Right ventricle myocardium inferior (tissue), 1 donor: ENCODE measurements at regions not wholly inside any gene's neighbourhood (a gene's known extent, or its start where the extent isn't known, plus 50 kb on each side); places are given as distances from the start of the nearest gene placed in this dataset.

ENCODE experiments used
- ATAC-seq: fragments of 200-7000 bp; cut with Tn5 transposase; one replicate; pipeline ENCODE4 v1.9.1; 2020; ENCODE audit warnings: mild to moderate bottlenecking, moderate library complexity
- DNase-seq: peaks from one replicate; pipeline ENCODE4 v3.0.0; 2021; ENCODE audit errors: missing footprints
- intact Hi-C: fragments of 100-400 bp; cut with DNase I; formaldehyde crosslinking; loops from one replicate; pipeline ENCODE4 v1.11.0; 2022
- donor health status: DM: no; HTN: yes; CAD: no; lungs with severe emphysema.

DNA sequence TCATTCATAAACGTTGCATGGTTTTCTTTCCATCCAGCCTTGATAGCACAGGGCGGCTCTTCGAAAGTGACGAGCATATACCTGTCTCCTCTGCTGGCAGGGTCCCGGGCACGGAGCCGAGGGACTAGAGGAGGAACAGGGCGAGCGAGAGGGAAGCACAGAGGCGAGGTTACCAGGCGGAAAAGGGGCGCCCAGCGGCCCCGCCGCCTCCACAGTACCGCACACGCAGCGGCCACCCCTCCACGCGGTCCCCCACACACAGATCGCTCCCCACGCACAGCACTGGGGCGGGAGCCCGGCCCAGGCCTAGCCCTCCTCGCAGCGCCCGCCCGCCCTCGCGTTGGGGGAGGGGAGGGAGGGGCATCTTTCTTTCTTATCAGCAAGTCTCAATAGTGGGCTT lies 296.6 kb upstream of the DAB2 start:
- DNase-seq (no peak), ATAC-seq (no peak)
- intact Hi-C loops = no loop called here

DNA sequence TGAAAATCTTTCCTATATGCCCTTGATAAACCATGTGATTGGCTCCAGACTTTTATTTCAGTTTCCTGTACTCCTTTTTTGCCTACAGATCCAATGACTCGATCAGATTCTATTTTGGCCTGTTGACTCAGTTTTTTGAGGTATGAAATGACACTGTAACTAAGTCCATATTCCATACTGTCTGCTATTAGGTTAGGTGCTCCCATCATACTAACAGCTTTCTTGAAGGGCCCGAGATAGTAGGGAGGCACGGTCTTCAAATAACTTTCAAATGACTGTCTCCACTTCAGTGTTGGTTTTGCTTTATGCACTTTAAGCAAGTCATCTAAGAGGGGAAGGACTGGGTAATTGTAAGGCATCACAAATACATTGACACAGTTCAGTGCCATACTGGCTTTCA lies 295.4 kb upstream of the DAB2 start:
- DNase-seq (no peak), ATAC-seq (no peak)

DNA sequence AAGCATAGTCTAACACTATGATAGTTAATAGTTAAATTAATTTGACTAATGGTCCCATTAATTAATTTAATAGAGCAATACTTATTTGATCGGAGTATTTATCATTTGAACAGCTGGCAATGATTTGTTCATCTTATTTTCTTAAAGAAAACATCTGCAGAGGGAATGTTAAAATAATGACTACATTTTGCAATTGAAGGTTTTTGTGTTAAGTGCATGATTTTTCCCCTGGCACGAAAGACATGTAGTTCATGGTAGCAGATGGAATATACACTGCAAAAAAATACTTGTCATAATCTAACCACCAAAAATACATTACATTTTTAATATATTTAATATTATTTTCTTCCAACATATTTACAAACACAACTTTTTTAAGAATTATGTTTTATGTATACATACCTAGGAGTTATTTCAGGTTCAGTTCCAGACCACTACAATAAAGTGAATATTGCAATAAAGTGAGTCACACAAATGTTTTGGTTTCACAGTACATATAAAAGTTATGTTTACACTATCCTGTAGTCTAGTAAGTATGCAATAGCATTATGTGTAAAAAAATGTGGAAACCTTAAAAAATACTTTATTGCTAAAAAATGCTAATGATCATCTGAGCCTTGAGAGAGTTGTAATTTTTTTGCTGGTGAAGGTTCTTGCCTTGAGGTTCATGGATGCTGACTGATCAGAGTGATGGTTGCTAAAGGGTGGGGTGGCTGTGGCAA lies 292.6 kb upstream of the DAB2 start:
- intact Hi-C loops = loop anchor here (10.0 kb wide), 1 partner anchor 1017 kb away; no protein-coding TSS in a partner anchor
- ATAC-seq = no peak

More for the DNA sequence above, 295.4 kb upstream of the DAB2 start:
- intact Hi-C loops = no loop called here

DNA sequence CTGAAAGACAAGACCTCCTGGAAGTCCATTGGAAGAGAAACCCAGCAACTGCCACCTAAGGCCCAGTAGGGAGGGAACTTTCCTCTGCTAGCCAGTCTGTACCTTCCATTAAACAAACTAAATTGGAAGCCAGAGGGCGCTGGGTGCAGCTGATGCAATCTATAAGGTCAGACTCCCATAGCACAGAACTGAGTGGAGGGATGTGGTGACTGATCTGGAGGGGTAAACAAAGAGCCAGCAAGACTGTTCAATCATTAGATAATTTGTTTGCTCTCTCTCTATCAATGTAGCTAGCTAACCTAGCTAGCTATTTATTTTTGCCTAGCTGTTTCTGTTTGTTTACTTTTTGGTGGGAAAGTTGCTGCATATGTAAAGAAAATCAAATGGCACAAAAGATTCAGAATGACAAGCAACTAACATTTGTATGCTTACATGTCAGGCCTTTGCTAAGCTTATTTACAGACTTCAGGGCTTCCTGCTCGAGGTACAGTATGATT lies 291.8 kb upstream of the DAB2 start:
- DNase-seq (no peak), ATAC-seq (no peak)
- intact Hi-C loops = loop anchor here (10.0 kb wide), 1 partner anchor 1018 kb away; no protein-coding TSS in a partner anchor

More for the DNA sequence above, 292.6 kb upstream of the DAB2 start:
- DNase-seq = no peak

DNA sequence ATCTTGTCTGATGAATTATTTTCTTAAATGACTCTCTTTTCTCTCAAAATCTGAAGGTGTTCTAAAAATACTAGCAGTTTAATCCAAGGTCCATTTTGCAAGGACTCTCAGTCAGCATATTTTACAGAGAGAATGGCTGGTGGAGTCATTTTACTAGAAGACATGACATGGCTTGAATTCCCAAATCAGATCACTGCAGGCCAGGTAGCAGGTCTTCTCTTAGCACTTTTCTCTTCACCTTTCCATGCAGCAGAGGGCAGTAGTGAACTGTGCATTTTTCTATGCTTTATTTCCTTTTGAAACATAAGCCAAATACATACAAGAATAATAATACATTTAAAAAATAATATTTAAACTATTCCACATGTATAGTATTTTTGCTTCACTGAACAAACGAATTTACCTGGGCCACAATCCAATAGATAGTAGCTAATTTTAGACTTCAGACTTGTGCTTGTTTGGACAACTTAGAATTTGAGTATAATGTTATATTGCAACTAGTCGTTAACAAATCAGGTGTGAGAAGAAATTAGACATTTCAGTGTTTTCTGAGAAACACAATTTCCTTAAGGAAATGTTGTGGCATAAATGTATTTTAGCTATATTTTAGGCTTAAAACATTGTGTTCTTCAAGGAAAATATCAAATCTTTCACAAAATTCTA lies 289.4 kb upstream of the DAB2 start:
- DNase-seq (no peak), ATAC-seq (peak; percentile 52)
- intact Hi-C loops = loop anchor here (5.0 to 10.0 kb wide), 2 partner anchors 973 to 1021 kb away; no protein-coding TSS in a partner anchor

DNA sequence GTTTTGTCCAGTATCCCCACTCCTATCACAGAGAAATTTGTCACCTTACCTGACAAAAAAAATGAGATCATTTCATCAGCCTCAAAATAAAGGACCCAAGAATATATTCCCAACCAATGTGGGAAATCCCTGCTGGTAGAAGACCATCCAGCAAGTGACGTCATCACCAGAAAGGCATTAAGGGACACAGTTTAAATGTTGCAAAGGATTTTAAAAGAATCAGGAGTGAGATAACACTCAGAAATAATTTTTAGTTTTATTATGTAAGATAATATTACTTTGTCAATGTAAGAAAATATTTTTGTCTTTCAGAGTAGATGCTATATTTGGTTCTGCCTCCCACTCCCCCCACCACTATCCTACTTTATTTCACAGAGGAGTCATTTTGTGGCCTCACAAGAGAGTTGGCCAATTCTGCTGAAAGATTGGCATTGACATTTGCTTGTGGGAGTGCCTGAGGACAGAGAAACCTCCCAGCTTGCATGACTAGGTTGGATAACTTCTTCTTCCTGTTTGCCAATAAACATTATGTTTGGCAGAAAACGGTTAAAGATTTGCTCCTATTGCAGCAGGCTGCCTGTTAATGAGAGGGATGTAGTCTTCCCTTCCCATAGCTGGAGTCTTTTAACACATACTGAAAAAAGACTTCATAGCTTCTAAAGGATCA lies 288.6 kb upstream of the DAB2 start:
- intact Hi-C loops = loop anchor here (5.0 to 10.0 kb wide), 2 partner anchors 974 to 1021 kb away; no protein-coding TSS in a partner anchor
- no peak for DNase-seq
- peak; percentile 76 for ATAC-seq

DNA sequence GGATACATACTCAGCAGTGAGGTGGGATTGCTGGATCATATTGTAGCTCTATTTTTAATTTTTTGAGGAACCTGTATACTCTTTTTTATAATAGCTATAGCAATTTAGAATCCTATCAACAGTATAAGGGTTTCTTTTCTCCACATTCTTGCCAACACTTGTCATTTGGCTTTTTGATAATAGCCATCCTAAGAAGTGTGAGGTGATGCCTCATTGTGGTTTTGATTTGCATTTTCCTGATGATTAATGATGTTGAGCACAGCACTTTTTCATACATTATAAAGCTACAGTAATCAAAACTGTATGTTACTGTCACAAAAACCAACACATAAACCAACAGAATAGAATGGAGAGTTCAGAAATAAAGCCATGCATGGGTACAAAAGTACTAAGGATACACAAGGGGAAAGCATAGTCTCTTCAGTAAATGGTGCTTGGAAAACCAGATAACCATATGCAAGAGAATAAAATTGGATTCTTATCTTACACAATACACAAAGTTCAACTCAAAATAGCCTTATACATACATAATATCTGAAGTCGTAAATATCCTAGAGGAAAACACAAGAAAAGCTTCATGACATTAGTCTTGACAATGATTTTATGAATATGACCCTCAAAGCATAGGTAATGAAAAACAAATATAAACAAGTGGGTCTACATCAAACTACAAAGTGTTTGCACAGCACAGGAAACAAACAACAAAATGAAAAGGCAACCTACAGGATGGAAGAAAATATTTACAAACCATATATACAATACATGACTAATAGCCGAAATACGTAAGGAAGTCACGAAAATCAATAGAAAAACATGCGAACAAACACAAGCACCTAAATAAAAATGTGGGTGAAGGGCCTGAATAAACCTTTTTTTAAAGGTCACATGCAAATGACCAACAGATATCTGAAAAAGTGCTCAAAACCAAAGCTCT lies 287.8 kb upstream of the DAB2 start:
- ATAC-seq (no peak), DNase-seq (no peak)
- intact Hi-C loops = loop anchor here (5.0 to 10.0 kb wide), 2 partner anchors 975 to 1022 kb away; no protein-coding TSS in a partner anchor

DNA sequence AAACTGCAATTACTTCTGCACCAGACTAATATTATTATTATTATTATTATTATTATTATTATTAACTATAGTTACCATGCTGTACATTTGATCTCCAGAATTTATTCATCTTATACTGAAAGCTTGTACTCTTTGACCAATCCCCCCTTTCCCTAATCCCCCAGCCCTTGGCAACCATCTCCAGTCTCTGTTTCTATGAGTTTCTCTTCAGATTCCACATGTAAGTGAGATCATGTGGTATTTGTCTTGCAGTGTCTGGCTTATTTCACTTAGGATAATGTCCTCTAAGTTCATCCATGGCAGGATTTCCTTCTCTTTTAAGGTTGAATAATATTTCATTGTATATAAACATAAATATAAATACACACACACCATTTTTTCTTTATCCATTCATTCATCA lies 287.0 kb upstream of the DAB2 start:
- intact Hi-C loops = loop anchor here (5.0 to 10.0 kb wide), 2 partner anchors 975 to 1023 kb away; no protein-coding TSS in a partner anchor
- DNase-seq (no peak), ATAC-seq (no peak)

DNA sequence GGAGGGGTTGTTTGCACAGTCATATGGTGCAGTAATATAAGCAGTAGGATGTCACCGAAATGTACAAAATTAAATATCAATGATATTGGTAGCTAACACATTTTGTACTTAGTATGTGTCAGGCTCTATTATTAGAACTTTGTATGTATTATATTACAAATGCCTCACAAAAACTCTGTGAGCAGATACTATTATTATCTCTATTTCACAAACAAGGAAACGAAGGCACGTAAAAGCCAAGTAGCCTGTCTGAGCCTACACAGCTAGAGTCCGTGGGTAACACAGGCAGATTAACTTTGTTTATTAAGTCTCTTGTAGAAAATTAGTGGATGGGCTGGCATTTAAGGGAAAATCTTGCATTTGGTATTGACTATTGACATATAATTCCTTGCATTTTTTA lies 284.3 kb upstream of the DAB2 start:
- intact Hi-C loops = no loop called here
- DNase-seq (no peak), ATAC-seq (no peak)

DNA sequence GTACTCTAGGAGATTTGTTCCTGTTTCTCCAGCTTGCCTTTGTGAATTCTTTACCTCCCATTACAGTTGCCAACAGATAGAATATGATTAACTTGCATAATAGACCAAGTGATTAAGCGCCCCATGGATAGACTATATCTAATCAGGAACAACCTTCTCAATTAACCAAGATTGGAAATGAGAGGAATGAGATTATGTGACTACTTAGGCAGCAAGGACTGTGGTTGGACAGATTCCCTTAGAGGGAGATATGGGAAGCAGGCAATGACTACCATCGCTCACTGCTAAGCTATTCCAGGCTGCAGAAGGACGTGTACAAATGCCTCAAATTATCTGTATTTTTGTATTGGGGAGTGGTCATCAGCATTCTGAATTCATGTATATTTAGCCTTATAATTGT lies 278.1 kb upstream of the DAB2 start:
- no peak for DNase-seq
- ATAC-seq = no peak
- intact Hi-C loops = no loop called here

DNA sequence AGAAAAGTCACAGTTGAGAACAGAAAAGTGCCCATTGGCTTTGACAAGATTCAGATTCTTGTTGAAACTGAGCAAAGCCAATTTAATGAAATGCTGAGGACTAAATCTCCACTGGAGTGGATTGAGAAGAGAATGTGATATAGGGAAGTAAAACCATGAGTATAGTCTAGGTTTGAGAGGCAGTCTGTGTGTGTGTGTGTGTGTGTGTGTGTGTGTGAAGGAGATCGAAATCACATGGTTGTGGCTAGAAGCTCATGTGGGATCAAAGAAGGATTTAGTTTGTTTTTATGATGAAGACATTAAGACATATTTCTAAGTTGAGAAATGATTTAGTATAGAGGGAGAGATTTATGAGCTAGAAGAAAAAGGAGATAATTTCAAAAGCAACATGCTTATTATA lies 275.7 kb upstream of the DAB2 start:
- intact Hi-C loops = no loop called here
- ATAC-seq (no peak), DNase-seq (no peak)

DNA sequence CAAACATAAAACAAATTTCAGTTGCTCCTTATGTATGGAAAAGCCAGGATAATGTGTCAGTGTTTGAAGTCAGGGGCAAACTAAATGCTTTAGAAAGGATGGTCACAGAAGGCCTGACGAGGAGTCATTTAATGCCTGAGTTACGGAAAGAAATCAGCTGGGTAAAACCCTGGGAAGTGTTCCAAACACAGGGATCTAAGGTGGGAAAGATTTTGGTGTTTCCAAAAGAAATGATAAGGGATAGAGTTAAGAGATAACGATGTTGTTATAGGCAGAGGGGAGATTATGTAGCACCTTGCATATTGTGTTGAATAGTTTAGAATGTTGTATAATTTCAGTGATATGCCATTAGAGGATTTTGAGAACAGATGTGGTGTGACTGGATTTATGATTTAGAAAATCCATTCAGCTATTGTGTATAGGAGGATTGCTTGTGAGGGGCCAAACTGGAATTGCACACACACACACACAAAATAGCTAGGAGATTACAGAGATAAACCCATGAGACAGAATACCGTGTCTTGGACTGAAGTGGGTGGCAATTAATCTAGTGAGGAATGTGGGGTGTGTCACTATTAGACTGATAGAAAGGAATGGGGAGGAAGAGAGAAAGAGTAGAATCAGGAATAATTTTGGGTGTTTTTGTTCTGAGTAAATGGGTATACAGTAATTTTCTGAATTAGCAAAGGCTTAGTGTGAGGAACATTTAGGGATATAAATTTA lies 274.2 kb upstream of the DAB2 start:
- ATAC-seq = no peak
- DNase-seq = no peak
- intact Hi-C loops = no loop called here

DNA sequence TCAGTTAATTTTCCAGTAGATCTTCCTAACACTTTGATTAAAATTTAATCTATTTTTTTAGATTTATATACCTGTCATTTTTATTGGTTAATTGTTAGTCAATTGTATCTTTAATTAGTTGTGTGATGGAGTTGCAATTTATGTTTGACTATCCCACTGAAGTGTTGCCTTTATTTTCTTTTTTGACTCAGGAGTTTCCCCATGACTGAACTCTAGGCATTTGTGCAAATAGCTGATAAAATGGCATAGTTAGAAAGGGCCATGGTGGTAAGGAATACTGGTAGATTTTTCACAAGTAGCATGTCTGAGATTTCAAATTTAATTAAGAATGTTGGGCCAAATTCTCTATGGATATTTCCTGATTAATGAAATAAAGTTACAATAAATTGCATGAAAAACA lies 273.1 kb upstream of the DAB2 start:
- ATAC-seq (no peak), DNase-seq (no peak)
- intact Hi-C loops = no loop called here

DNA sequence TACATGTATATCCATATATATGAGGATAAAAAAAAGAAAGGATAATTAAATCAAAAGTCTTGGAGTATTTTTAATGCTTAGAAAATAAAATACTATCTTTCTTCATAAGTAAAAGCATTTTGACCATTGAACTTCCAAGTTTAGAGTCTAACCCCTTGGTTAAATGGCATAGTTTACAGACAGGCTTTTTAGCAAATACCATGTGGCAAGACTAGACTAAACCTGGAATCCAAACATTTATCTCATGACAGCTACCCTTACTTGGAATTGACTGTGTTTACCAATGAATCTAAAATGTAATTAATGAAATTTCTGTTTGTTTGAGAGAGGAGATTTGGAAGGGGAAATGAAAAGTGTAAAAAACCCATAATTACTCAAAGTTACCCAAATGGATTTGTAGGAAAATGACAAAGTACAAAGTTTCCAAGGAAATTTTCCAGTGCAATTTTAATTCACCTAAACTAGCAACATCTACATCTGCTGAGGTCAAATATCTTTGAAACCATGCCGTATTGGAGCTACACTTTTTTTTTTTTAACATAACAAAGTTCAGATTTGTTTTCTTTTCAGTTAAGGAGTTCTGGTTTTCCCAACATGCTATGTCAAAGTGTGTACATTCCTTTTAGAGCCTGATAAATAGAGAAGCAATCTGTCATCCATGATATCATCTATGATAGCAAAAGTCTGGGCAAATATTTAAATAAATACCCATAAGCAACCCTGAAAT lies 272.1 kb upstream of the DAB2 start:
- no peak for DNase-seq
- no peak for ATAC-seq
- intact Hi-C loops = no loop called here

DNA sequence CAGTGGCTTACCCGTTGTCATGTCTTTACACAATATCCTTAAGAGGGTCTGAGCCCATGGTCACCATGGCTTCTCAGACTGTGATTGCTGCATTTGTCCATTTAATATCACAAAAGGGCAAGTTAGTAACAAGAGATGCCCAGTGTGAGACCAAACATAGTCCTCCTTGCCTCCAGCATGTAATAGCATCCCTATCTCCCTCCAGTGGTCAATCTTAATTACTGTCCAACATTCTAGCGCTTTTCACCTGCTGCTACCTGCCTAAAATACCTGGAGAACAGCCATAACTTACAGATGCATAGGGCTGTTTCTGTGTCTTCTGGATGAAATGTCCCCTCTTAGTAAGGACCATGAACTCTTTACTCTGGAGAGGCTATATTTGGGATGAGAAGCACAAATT lies 267.2 kb upstream of the DAB2 start:
- DNase-seq (no peak), ATAC-seq (no peak)
- intact Hi-C loops = no loop called here

DNA sequence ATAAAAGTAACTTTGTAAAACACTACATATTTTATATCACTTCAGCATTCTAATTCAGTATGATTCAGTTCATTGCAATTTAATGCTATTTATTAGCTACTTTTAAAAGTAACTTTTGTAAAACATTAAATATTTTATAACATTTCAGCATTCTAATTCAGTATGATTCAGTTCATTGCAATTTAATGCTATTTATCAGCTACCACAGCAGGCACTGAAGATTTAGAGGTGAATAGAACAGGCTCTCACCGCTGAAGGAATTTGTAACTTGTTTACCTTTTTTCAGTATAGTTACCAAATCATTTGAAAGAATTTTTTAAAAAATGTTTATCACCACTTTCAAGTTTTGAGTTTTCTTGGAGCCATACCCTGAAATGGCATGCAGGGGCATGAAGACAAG lies 266.4 kb upstream of the DAB2 start:
- ATAC-seq (no peak), DNase-seq (no peak)
- intact Hi-C loops = no loop called here

DNA sequence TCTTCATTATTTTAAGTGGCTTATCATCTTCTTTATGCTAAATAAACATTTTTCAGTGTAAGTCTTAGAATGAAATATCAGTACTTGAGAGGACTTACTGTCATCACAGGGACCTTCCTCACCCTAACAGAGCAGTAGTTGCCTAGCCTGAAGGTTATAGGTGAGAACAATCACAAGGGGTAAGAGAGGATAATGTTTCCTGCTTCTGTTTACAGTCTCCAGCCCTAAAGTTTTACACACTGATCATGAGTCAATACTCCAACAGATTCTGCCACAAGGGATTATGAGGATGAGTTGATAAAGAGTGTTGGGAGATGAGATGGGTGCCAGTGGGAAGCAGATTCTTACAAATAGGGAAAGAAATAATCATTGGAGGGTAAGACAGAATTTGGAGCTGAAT lies 265.1 kb upstream of the DAB2 start:
- intact Hi-C loops = no loop called here
- no peak for DNase-seq
- ATAC-seq = no peak
